HepG2 (cell line): ENCODE measurements at regions not wholly inside any gene's neighbourhood (a gene's known extent, or its start where the extent isn't known, plus 50 kb on each side); places are given as distances from the start of the nearest gene placed in this dataset.

Source experiments
- ARNT ChIP-seq: fragments of 450-650 bp; IDR thresholded peaks from 2 replicates; pipeline ENCODE4 v1.6.1; 2017
- CTCF ChIP-seq: sonication (generic); formaldehyde crosslinking; IDR thresholded peaks from 2 replicates; pipeline ENCODE4 v1.5.0; 2020; ENCODE audit warnings: mild to moderate bottlenecking, missing genetic modification reagents, moderate library complexity
- IRF9 ChIP-seq: sonication (generic); formaldehyde crosslinking; IDR thresholded peaks from 2 replicates; pipeline ENCODE4 v1.8.0; 2022; ENCODE audit warnings: missing genetic modification reagents, mild to moderate bottlenecking, borderline replicate concordance
- MTA1 ChIP-seq: sonication (generic); formaldehyde crosslinking; IDR thresholded peaks from 2 replicates; pipeline ENCODE4 v1.4.0; 2020; ENCODE audit warnings: missing genetic modification reagents, mild to moderate bottlenecking, borderline replicate concordance
- POLR2A ChIP-seq, 2 experiments: IDR thresholded peaks; 2 replicates each; pipeline ENCODE4 v1.6.1; 2011; ENCODE audit warnings: low read depth in 2 of 2, low read length in 2 of 2, mild to moderate bottlenecking in 1 of 2, moderate library complexity in 1 of 2; ENCODE audit not compliant: insufficient read depth in 1 of 2
- RAD51 ChIP-seq: fragments of 450-650 bp; IDR thresholded peaks from 2 replicates; pipeline ENCODE4 v1.6.1; 2016; ENCODE audit warnings: borderline replicate concordance
- YY1 ChIP-seq: IDR thresholded peaks from 2 replicates; pipeline ENCODE4 v1.6.1; 2011; ENCODE audit warnings: low read length, low read depth, moderate library complexity, mild to moderate bottlenecking; ENCODE audit not compliant: insufficient read depth, insufficient replicate concordance
- ZNF337 ChIP-seq: sonication (generic); formaldehyde crosslinking; IDR thresholded peaks from 2 replicates; pipeline ENCODE4 v1.5.1; 2020; ENCODE audit warnings: missing genetic modification reagents, low read depth, mild to moderate bottlenecking, borderline replicate concordance
- ZNF512 ChIP-seq: sonication (generic); formaldehyde crosslinking; IDR thresholded peaks from 2 replicates; pipeline ENCODE4 v1.4.0; 2020; ENCODE audit warnings: mild to moderate bottlenecking, missing genetic modification reagents
- ZNF800 ChIP-seq: sonication (generic); formaldehyde crosslinking; IDR thresholded peaks from 2 replicates; pipeline ENCODE4 v1.4.0; 2020; ENCODE audit warnings: missing genetic modification reagents

GRCh38 chr15:94119923-94120775, 111.2 kb upstream of the MCTP2 start:
- TF ChIP-seq RAD51: no peak
- no peak for TF ChIP-seq ZNF800
- no peak for TF ChIP-seq POLR2A (IDR thresholded peaks at IDR 0.05; ENCODE audit: insufficient read depth in 1 of 2, low read depth in 2 of 2, low read length in 2 of 2)
- no peak for TF ChIP-seq YY1
- no peak for TF ChIP-seq MTA1
- no peak for TF ChIP-seq ZNF337 (CRISPR knock-in tag)
- peak; percentile 92 for TF ChIP-seq CTCF (CRISPR knock-in tag)
- TF ChIP-seq IRF9 (CRISPR knock-in tag): no peak
- TF ChIP-seq ZNF512 (CRISPR knock-in tag): no peak
- no peak for TF ChIP-seq ARNT
